ENCODE measurements at regions not wholly inside any gene's neighbourhood (a gene's known extent, or its start where the extent isn't known, plus 50 kb on each side); places are given as distances from the start of the nearest gene placed in this dataset.

- Mint-ChIP-seq H3K4me1 (ENCODE audit: unreplicated experiment) (peaks cover 4% of the 10 kb centered on the region), H3K4me3 (ENCODE audit: unreplicated experiment) (no peak overlapping the region), H3K27ac (ENCODE audit: unreplicated experiment) (no peak overlapping the region), H3K27me3 (ENCODE audit: unreplicated experiment) (no peaks in the 10 kb centered on the region), H3K9me3 (ENCODE audit: unreplicated experiment) (no peaks in the 10 kb centered on the region), H3K36me3 (ENCODE audit: low read depth, unreplicated experiment) (no peaks in the 10 kb centered on the region)
- no peak for TF ChIP-seq CTCF (IDR thresholded peaks at IDR 0.05; ENCODE audit: unreplicated experiment)
- no peak for DNase-seq (ENCODE audit: low spot score)
Measured at GRCh38 chr5:152092580-152092979, 167.9 kb upstream of the GLRA1 start.

- no peak overlapping the region for H3K4me3 Mint-ChIP-seq (ENCODE audit: unreplicated experiment)
- H3K27me3 Mint-ChIP-seq (ENCODE audit: unreplicated experiment) = no peaks in the 10 kb centered on the region
- peaks cover 4% of the 10 kb centered on the region for H3K4me1 Mint-ChIP-seq (ENCODE audit: unreplicated experiment)
- TF ChIP-seq CTCF (IDR thresholded peaks at IDR 0.05; ENCODE audit: unreplicated experiment) = no peak
- no peak overlapping the region for H3K27ac Mint-ChIP-seq (ENCODE audit: unreplicated experiment)
- DNase-seq (ENCODE audit: low spot score) = no peak
- H3K9me3 Mint-ChIP-seq (ENCODE audit: unreplicated experiment) = no peaks in the 10 kb centered on the region
- H3K36me3 Mint-ChIP-seq (ENCODE audit: low read depth, unreplicated experiment) = no peaks in the 10 kb centered on the region
Measured at GRCh38 chr5:152089644-152090043, 165.0 kb upstream of the GLRA1 start.

GRCh38 chr5:152086668-152087067 is 162.0 kb upstream of the GLRA1 start:
- no peak overlapping the region for H3K27ac Mint-ChIP-seq (ENCODE audit: unreplicated experiment)
- no peaks in the 10 kb centered on the region for H3K9me3 Mint-ChIP-seq (ENCODE audit: unreplicated experiment)
- no peaks in the 10 kb centered on the region for H3K36me3 Mint-ChIP-seq (ENCODE audit: low read depth, unreplicated experiment)
- no peak for DNase-seq (ENCODE audit: low spot score)
- no peak overlapping the region for H3K4me3 Mint-ChIP-seq (ENCODE audit: unreplicated experiment)
- H3K4me1 Mint-ChIP-seq (ENCODE audit: unreplicated experiment) = peaks cover 4% of the 10 kb centered on the region
- no peak for TF ChIP-seq CTCF (IDR thresholded peaks at IDR 0.05; ENCODE audit: unreplicated experiment)
- H3K27me3 Mint-ChIP-seq (ENCODE audit: unreplicated experiment) = no peaks in the 10 kb centered on the region

- TF ChIP-seq CTCF (IDR thresholded peaks at IDR 0.05; ENCODE audit: unreplicated experiment) = no peak
- DNase-seq (ENCODE audit: low spot score) = no peak
- Mint-ChIP-seq H3K4me1 (ENCODE audit: unreplicated experiment) (peaks cover 4% of the 10 kb centered on the region), H3K36me3 (ENCODE audit: low read depth, unreplicated experiment) (no peaks in the 10 kb centered on the region), H3K27ac (ENCODE audit: unreplicated experiment) (no peak overlapping the region), H3K9me3 (ENCODE audit: unreplicated experiment) (no peaks in the 10 kb centered on the region), H3K27me3 (ENCODE audit: unreplicated experiment) (no peaks in the 10 kb centered on the region), H3K4me3 (ENCODE audit: unreplicated experiment) (no peak overlapping the region)
Measured at GRCh38 chr5:152084476-152084875, 159.8 kb upstream of the GLRA1 start.

- no peak overlapping the region for H3K27ac Mint-ChIP-seq (ENCODE audit: unreplicated experiment)
- H3K4me1 Mint-ChIP-seq (ENCODE audit: unreplicated experiment) = no peaks in the 10 kb centered on the region
- no peak for TF ChIP-seq CTCF (IDR thresholded peaks at IDR 0.05; ENCODE audit: unreplicated experiment)
- H3K4me3 Mint-ChIP-seq (ENCODE audit: unreplicated experiment) = no peak overlapping the region
- H3K36me3 Mint-ChIP-seq (ENCODE audit: low read depth, unreplicated experiment) = no peaks in the 10 kb centered on the region
- H3K27me3 Mint-ChIP-seq (ENCODE audit: unreplicated experiment) = no peaks in the 10 kb centered on the region
- no peaks in the 10 kb centered on the region for H3K9me3 Mint-ChIP-seq (ENCODE audit: unreplicated experiment)
- no peak for DNase-seq (ENCODE audit: low spot score)
Measured at GRCh38 chr5:152083231-152083630, 158.6 kb upstream of the GLRA1 start.

Data from endothelial cell (in vitro differentiated cells).